ENCODE measurements at regions not wholly inside any gene's neighbourhood (a gene's known extent, or its start where the extent isn't known, plus 50 kb on each side); places are given as distances from the start of the nearest gene placed in this dataset.
"Not testable (repeated sequence)": the region's sequence is repeated elsewhere in the genome, so short reads cannot be mapped to it uniquely, and the experiment has no call there.

DNA sequence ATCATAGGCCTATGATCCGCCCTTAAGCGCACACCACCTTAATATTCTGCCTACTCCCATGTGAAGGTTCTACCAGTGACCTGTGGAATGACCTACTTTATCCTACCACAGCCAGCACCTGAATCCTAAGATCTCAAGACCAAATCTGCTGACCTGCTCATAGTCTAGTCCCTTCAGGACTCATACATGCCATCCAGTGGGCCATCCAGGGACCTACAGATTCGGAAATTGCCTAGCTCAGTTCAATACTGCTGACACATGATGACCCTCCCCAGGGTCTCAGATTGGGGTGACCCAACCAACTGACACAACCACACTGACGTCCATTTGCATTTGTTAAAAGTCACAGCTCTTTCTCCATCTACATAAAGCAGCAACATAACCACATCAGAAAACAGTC lies 443.8 kb upstream of the ST8SIA4 start:
- H3K4me1 ChIP-seq (ENCODE audit: insufficient read depth, insufficient read length): no peaks in the 10 kb centered on the region
- H3K27me3 ChIP-seq (ENCODE audit: insufficient read depth, insufficient read length): no peaks in the 10 kb centered on the region
- TF ChIP-seq YY1 (IDR thresholded peaks at IDR 0.05; ENCODE audit: insufficient read depth, insufficient read length) (no peak), ZNF274 (IDR thresholded peaks at IDR 0.05; ENCODE audit: low read depth, low read length) (no peak), SUZ12 (IDR thresholded peaks at IDR 0.05; ENCODE audit: extremely low read depth, insufficient read depth, insufficient read length) (no peak)
- H3K9ac ChIP-seq (ENCODE audit: insufficient read length, low read depth): no peak overlapping the region
- H3K9me3 ChIP-seq (ENCODE audit: insufficient read depth, low read length): no peaks in the 10 kb centered on the region
- H3K36me3 ChIP-seq (ENCODE audit: insufficient read depth, insufficient read length, low read length): no peaks in the 10 kb centered on the region
- no peak for DNase-seq (ENCODE audit: low read depth, low spot score)
- no peak overlapping the region for H3K4me3 ChIP-seq (ENCODE audit: insufficient read length, low read depth)

DNA sequence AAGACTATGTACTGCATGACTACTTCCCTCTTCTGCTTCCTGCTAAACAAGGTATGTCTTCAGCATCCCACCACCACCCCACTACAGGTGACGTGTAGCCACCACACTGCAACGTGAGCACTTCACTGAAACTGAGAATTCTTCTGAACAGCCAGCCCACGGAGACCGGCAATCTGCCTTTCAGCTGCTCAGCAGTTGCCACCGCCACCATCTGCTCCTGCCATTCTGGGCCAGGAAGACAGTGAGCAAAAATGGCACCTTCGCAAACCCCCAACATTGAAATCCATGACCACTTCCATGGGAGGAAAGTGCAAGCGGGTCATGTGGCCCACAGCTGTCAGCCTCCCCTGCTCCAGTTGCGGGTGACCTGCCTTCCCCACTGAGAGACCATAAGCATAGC lies 443.4 kb upstream of the ST8SIA4 start:
- Histone ChIP-seq H3K4me3 (ENCODE audit: insufficient read length, low read depth) (no peak overlapping the region), H3K4me1 (ENCODE audit: insufficient read depth, insufficient read length) (no peaks in the 10 kb centered on the region), H3K27me3 (ENCODE audit: insufficient read depth, insufficient read length) (no peaks in the 10 kb centered on the region), H3K36me3 (ENCODE audit: insufficient read depth, insufficient read length, low read length) (no peaks in the 10 kb centered on the region), H3K9ac (ENCODE audit: insufficient read length, low read depth) (no peak overlapping the region), H3K9me3 (ENCODE audit: insufficient read depth, low read length) (no peaks in the 10 kb centered on the region)
- TF ChIP-seq YY1 (IDR thresholded peaks at IDR 0.05; ENCODE audit: insufficient read depth, insufficient read length) (no peak), ZNF274 (IDR thresholded peaks at IDR 0.05; ENCODE audit: low read depth, low read length) (no peak), SUZ12 (IDR thresholded peaks at IDR 0.05; ENCODE audit: extremely low read depth, insufficient read depth, insufficient read length) (no peak)
- no peak for DNase-seq (ENCODE audit: low read depth, low spot score)

DNA sequence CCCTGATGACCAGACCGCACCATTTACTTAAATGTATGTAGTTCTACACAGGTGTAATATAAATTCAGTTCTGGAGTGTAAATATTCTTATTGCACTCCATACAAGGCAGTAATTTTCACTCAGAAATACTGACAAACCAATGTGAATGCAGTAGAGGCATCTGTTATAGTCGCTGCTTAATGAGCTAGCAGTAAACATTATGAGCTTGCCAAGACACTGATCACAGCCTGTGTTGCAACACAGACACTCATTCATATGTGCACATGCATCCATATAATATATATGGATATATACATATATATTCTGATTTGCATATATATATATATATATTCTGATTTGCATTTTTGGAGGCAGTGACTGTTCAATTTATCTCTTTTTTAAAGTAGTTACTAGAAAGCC lies 435.1 kb upstream of the ST8SIA4 start:
- Histone ChIP-seq H3K27me3 (ENCODE audit: insufficient read depth, insufficient read length) (no peaks in the 10 kb centered on the region), H3K9ac (ENCODE audit: insufficient read length, low read depth) (no peak overlapping the region), H3K9me3 (ENCODE audit: insufficient read depth, low read length) (no peaks in the 10 kb centered on the region), H3K36me3 (ENCODE audit: insufficient read depth, insufficient read length, low read length) (no peaks in the 10 kb centered on the region), H3K4me3 (ENCODE audit: insufficient read length, low read depth) (no peak overlapping the region), H3K4me1 (ENCODE audit: insufficient read depth, insufficient read length) (no peaks in the 10 kb centered on the region)
- DNase-seq (ENCODE audit: low read depth, low spot score): no peak
- TF ChIP-seq SUZ12 (IDR thresholded peaks at IDR 0.05; ENCODE audit: extremely low read depth, insufficient read depth, insufficient read length) (no peak), YY1 (IDR thresholded peaks at IDR 0.05; ENCODE audit: insufficient read depth, insufficient read length) (no peak), ZNF274 (IDR thresholded peaks at IDR 0.05; ENCODE audit: low read depth, low read length) (no peak)

DNA sequence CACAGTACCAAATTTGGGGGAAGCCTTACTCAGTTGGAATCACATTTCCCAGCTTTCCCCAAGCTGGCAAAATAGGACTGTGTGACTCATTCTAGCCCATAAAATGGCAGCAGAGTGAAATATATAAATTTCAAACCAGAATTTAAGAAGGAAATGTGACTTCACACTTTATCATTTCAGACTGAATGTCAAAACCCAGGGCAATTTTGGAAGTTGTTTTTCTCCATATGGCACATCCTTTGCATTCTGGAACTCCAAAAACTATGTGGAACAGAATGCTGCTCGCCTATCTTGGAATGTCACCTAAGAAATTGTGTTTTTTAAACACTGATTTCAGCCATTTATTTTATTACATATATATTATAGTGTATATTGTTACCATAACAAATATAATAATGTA lies 424.7 kb upstream of the ST8SIA4 start:
- Histone ChIP-seq H3K9ac (ENCODE audit: insufficient read length, low read depth) (no peak overlapping the region), H3K9me3 (ENCODE audit: insufficient read depth, low read length) (no peaks in the 10 kb centered on the region), H3K4me3 (ENCODE audit: insufficient read length, low read depth) (no peak overlapping the region), H3K27me3 (ENCODE audit: insufficient read depth, insufficient read length) (no peaks in the 10 kb centered on the region), H3K4me1 (ENCODE audit: insufficient read depth, insufficient read length) (no peaks in the 10 kb centered on the region), H3K36me3 (ENCODE audit: insufficient read depth, insufficient read length, low read length) (no peaks in the 10 kb centered on the region)
- DNase-seq (ENCODE audit: low read depth, low spot score): no peak
- TF ChIP-seq ZNF274 (IDR thresholded peaks at IDR 0.05; ENCODE audit: low read depth, low read length): no peak
- no peak for TF ChIP-seq SUZ12 (IDR thresholded peaks at IDR 0.05; ENCODE audit: extremely low read depth, insufficient read depth, insufficient read length)
- TF ChIP-seq YY1 (IDR thresholded peaks at IDR 0.05; ENCODE audit: insufficient read depth, insufficient read length): no peak

DNA sequence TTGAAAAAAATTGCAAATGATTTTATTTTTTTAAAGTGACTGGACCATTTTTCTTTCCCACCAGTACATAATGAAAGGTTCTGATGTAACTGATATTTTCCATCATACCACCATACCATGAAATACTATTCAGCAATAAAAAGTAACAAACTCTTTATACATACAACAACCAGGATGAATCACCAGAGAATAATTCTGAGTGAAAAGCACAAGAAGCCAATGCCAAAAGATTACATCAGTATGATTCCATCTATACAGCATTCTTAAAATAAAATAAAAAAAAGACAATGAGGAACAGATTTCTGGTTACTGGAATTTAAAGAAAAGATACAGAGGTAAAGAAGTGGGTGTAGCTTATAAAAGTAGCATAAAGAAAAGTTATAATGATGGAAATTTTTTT lies 423.7 kb upstream of the ST8SIA4 start:
- no peaks in the 10 kb centered on the region for H3K4me1 ChIP-seq (ENCODE audit: insufficient read depth, insufficient read length)
- no peaks in the 10 kb centered on the region for H3K9me3 ChIP-seq (ENCODE audit: insufficient read depth, low read length)
- H3K9ac ChIP-seq (ENCODE audit: insufficient read length, low read depth): no peak overlapping the region
- H3K4me3 ChIP-seq (ENCODE audit: insufficient read length, low read depth): no peak overlapping the region
- H3K36me3 ChIP-seq (ENCODE audit: insufficient read depth, insufficient read length, low read length): no peaks in the 10 kb centered on the region
- TF ChIP-seq ZNF274 (IDR thresholded peaks at IDR 0.05; ENCODE audit: low read depth, low read length) (no peak), SUZ12 (IDR thresholded peaks at IDR 0.05; ENCODE audit: extremely low read depth, insufficient read depth, insufficient read length) (no peak), YY1 (IDR thresholded peaks at IDR 0.05; ENCODE audit: insufficient read depth, insufficient read length) (no peak)
- no peaks in the 10 kb centered on the region for H3K27me3 ChIP-seq (ENCODE audit: insufficient read depth, insufficient read length)
- DNase-seq (ENCODE audit: low read depth, low spot score): no peak

DNA sequence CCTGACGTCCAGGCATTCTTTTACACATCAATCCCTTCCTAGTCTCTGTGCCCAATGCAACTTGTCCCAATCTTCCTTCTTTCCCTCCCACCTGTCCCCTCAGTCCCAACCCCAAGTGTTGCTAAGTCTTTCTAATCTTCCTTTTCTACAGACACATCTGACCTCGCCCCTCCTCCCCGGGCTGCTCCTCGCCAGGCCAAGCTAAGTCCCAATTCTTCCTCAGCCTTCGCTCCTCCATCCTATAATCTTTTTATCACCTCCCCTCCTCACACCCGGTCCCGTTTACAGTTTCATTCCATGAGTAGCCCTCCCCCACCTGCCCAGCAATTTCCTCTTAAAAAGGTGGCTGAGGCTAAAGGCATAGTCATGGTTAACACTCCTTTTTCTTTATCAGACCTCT lies 413.3 kb upstream of the ST8SIA4 start:
- H3K9me3 ChIP-seq (ENCODE audit: insufficient read depth, low read length); DNase-seq (ENCODE audit: low read depth, low spot score); H3K9ac ChIP-seq (ENCODE audit: insufficient read length, low read depth); H3K27me3 ChIP-seq (ENCODE audit: insufficient read depth, insufficient read length); H3K4me3 ChIP-seq (ENCODE audit: insufficient read length, low read depth); H3K4me1 ChIP-seq (ENCODE audit: insufficient read depth, insufficient read length); H3K36me3 ChIP-seq (ENCODE audit: insufficient read depth, insufficient read length, low read length): not testable (repeated sequence)

DNA sequence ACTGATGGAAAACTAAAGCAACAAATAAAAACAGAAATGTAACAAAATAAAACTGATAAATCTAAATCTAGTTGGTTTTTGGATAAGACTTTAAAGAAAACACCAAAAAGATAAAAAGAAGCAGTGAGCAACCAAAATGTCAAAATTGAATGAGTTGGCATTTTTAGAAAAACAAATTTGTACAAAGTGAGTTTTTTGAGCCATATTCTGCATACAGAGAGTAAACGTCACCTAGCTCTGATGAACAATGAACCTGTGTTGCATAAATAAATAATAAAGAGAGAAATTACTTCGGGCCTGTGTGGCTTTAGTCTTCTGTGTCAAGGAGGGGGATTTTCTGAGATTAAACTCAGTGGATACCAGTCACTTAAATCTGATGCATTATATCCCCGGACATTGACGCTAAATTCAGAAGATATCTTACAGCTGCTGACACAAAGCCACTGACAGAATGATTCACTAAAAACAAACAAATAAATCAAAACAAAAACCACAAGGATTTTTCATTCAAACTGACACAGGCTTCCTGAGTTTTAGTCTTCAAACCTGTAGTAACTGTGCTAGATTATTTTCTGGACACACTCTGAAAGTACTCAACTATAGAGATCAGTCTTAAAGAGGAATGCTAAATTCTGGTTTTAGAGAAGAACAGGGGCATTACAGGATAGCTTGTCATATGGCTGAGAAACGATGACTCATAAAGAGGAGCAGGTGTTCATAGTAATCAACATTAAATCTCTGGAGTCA lies 403.5 kb upstream of the ST8SIA4 start:
- no peak for DNase-seq (ENCODE audit: low read depth, low spot score)
- TF ChIP-seq SUZ12 (IDR thresholded peaks at IDR 0.05; ENCODE audit: extremely low read depth, insufficient read depth, insufficient read length): no peak
- no peak for TF ChIP-seq YY1 (IDR thresholded peaks at IDR 0.05; ENCODE audit: insufficient read depth, insufficient read length)
- TF ChIP-seq ZNF274 (IDR thresholded peaks at IDR 0.05; ENCODE audit: low read depth, low read length): no peak
- H3K4me3 ChIP-seq (ENCODE audit: insufficient read length, low read depth): no peak overlapping the region

More for the DNA sequence above, 403.5 kb upstream of the ST8SIA4 start:
- no peaks in the 10 kb centered on the region for H3K4me1 ChIP-seq (ENCODE audit: insufficient read depth, insufficient read length)
- no peaks in the 10 kb centered on the region for H3K36me3 ChIP-seq (ENCODE audit: insufficient read depth, insufficient read length, low read length)
- no peaks in the 10 kb centered on the region for H3K27me3 ChIP-seq (ENCODE audit: insufficient read depth, insufficient read length)
- H3K9me3 ChIP-seq (ENCODE audit: insufficient read depth, low read length): no peaks in the 10 kb centered on the region
- H3K9ac ChIP-seq (ENCODE audit: insufficient read length, low read depth): no peak overlapping the region
